Karpas-422 (cell line): ENCODE measurements at regions not wholly inside any gene's neighbourhood (a gene's known extent, or its start where the extent isn't known, plus 50 kb on each side); places are given as distances from the start of the nearest gene placed in this dataset.
A peak's percentile ranks its signal among the peaks of the same experiment; 100 is the strongest.
"Not testable (repeated sequence)": the region's sequence is repeated elsewhere in the genome, so short reads cannot be mapped to it uniquely, and the experiment has no call there.

ENCODE experiments used
- DNase-seq: peaks from one replicate; pipeline ENCODE4 v3.0.0-alpha.2; 2015
- H2AFZ ChIP-seq: fragments of 200-600 bp; sonication (generic); 2 replicates; pipeline ENCODE4 v1.6.1; 2014; ENCODE audit warnings: antibody characterized with exemption, low read length, mixed read lengths
- H3K27ac ChIP-seq: fragments of 200-600 bp; sonication (generic); 2 replicates; pipeline ENCODE4 v1.5.1; 2014; ENCODE audit warnings: mild to moderate bottlenecking, low read length, moderate library complexity
- H3K27me3 ChIP-seq: fragments of 200-600 bp; sonication (generic); 2 replicates; pipeline ENCODE4 v1.6.1; 2014; ENCODE audit warnings: low read length, mixed read lengths
- H3K36me3 ChIP-seq: fragments of 200-600 bp; sonication (generic); 2 replicates; pipeline ENCODE4 v1.6.1; 2014; ENCODE audit warnings: low read length, mixed read lengths; ENCODE audit not compliant: insufficient read depth
- H3K4me1 ChIP-seq: fragments of 200-600 bp; sonication (generic); 2 replicates; pipeline ENCODE4 v1.6.1; 2014; ENCODE audit warnings: mild to moderate bottlenecking, low read length, mixed read lengths
- H3K4me2 ChIP-seq: fragments of 200-600 bp; sonication (generic); 2 replicates; pipeline ENCODE4 v1.6.1; 2014; ENCODE audit warnings: low read length, low read depth, mild to moderate bottlenecking; ENCODE audit not compliant: poor library complexity, severe bottlenecking
- H3K4me3 ChIP-seq: fragments of 200-600 bp; sonication (generic); 2 replicates; pipeline ENCODE4 v1.5.1; 2014; ENCODE audit warnings: mild to moderate bottlenecking, antibody characterized with exemption, low read length, mixed read lengths
- H3K79me2 ChIP-seq: fragments of 200-600 bp; sonication (generic); 2 replicates; pipeline ENCODE4 v1.6.1; 2014; ENCODE audit warnings: mild to moderate bottlenecking, low read length, mixed read lengths
- H3K9ac ChIP-seq: fragments of 200-600 bp; sonication (generic); 2 replicates; pipeline ENCODE4 v1.6.0; 2014; ENCODE audit warnings: low read length
- H3K9me2 ChIP-seq: fragments of 200-600 bp; sonication (generic), shearing (Covaris generic); replicated peaks from 2 replicates; pipeline ENCODE4 v1.6.0; 2014; ENCODE audit warnings: mild to moderate bottlenecking, low read length, moderate library complexity; ENCODE audit not compliant: insufficient read depth
- H3K9me3 ChIP-seq: fragments of 300-700, 200-600 bp; sonication (generic); 2 replicates; pipeline ENCODE4 v1.6.1; 2014; ENCODE audit warnings: low read length, mixed read lengths
- H4K20me1 ChIP-seq: fragments of 200-600 bp; sonication (generic); 2 replicates; pipeline ENCODE4 v1.6.1; 2014; ENCODE audit warnings: mild to moderate bottlenecking, antibody characterized with exemption, low read length, low read depth; ENCODE audit not compliant: insufficient read depth

DNA sequence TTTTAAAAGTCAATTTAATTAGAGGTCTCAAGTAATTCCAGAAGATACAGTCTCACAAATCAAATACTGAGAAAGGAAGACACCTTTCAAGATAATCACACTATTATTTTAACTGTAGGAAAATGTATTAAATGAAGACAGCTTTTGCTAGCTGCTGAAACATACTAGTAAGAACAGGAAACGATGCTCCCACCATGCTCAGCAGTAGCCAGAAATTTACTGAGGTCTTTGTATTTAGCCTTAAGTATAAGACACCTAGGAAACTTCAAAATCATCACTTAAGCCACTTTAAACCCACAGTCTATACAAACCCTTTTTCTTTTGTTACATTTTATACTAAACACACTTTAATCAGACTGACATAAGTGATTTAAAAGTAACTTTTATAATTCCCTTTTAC is 72.7 kb upstream of the NPIPB12 start:
- not testable (repeated sequence) for H2AFZ ChIP-seq, H3K4me2 ChIP-seq, H3K36me3 ChIP-seq, H3K27me3 ChIP-seq, H3K4me3 ChIP-seq, H3K9me3 ChIP-seq, H3K9ac ChIP-seq, DNase-seq, H3K4me1 ChIP-seq, H3K9me2 ChIP-seq, H3K27ac ChIP-seq, H4K20me1 ChIP-seq
- peaks cover 67% of the 10 kb centered on the region for H3K79me2 ChIP-seq

DNA sequence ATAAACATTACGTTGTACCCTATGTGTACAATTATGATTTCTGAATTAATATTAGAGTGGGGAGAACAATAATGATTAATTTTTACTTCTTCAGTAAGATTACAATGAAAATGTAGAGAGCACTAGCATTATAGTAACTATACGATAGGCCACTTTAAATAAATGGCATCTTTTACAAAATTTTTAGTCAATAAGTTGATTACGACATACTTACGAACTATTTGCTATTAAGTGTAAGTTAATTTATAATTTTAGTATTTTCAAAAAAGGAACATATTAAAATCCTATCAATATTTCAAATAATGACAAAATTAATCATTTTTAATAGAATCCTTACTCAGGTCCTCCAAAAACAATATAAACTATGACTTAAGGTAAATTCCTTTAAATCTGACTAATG is 75.6 kb upstream of the NPIPB12 start:
- H4K20me1 ChIP-seq, H3K4me1 ChIP-seq, H3K9me3 ChIP-seq, H3K36me3 ChIP-seq, H3K27ac ChIP-seq, H3K9me2 ChIP-seq, H2AFZ ChIP-seq, H3K9ac ChIP-seq, H3K4me3 ChIP-seq, H3K4me2 ChIP-seq, H3K27me3 ChIP-seq, DNase-seq: not testable (repeated sequence)
- H3K79me2 ChIP-seq = peaks cover 73% of the 10 kb centered on the region

DNA sequence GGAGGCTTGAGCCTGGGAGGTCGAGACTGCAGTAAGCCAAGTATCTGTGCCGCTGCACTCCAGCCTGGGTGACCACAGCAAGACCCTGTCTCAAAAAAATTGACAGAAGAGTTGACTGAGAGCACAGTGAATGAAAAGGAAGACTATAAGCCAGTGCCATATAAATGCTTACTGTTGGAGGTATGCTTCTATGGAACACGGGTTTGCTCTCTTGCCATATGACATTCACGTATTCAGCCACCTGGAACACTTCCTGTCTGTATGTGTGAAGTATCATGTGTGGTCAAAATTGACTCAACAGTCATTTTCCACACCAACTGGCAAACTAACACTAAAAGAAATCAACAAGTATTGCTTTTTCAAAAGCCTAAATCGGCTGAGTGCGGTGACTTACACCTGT is 71.1 kb upstream of the SPN start:
- not testable (repeated sequence) for H3K9ac ChIP-seq, H2AFZ ChIP-seq, H3K27ac ChIP-seq, H3K9me2 ChIP-seq, H3K4me2 ChIP-seq, H3K27me3 ChIP-seq, H3K4me3 ChIP-seq, H3K9me3 ChIP-seq, H4K20me1 ChIP-seq, H3K36me3 ChIP-seq, DNase-seq
- H3K79me2 ChIP-seq = peaks cover 62% of the 10 kb centered on the region
- peaks cover 12% of the 10 kb centered on the region for H3K4me1 ChIP-seq

DNA sequence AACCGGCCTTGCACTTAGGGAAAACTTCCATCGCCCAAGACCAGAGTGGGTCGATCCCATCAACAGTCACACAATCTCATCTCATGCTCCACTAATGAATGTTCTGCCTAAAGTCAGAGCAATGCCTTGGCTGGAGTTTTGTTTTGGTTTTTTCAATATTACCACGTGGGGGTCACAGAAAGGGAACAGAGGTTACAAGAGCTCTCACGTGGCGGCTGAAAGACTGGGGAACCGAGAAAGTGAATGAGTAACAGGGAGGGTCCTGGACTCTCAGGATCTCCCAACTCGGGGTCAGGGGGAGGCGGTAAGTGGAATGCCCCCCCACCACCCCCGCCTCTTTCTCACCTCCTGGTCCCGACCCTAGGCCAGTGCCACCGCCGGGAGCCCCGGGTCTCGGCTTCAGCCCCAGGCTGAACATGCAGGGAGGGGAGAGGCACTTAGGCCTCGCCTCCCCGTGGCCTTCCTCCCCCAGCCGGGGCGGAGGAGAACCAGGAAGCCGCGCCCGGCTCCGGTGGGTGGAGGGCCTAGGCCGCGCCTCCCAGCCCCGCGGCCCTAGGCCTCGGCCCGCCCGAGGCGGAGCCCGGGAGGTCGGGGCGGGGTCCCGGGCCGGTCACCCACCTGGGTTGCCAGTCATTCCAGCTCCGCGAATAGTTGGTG is 68.7 kb upstream of the SPN start:
- DNase-seq = peak; percentile 73
- not testable (repeated sequence) for H3K36me3 ChIP-seq, H3K27me3 ChIP-seq, H2AFZ ChIP-seq, H3K9me3 ChIP-seq, H4K20me1 ChIP-seq, H3K9me2 ChIP-seq
- peak overlapping the region; percentile 69 for H3K4me3 ChIP-seq
- H3K79me2 ChIP-seq = peaks cover 54% of the 10 kb centered on the region
- H3K4me2 ChIP-seq = peak overlapping the region; percentile 72
- peak overlapping the region; percentile 76 for H3K9ac ChIP-seq
- peak overlapping the region; percentile 65 for H3K27ac ChIP-seq
- peaks cover 17% of the 10 kb centered on the region for H3K4me1 ChIP-seq

DNA sequence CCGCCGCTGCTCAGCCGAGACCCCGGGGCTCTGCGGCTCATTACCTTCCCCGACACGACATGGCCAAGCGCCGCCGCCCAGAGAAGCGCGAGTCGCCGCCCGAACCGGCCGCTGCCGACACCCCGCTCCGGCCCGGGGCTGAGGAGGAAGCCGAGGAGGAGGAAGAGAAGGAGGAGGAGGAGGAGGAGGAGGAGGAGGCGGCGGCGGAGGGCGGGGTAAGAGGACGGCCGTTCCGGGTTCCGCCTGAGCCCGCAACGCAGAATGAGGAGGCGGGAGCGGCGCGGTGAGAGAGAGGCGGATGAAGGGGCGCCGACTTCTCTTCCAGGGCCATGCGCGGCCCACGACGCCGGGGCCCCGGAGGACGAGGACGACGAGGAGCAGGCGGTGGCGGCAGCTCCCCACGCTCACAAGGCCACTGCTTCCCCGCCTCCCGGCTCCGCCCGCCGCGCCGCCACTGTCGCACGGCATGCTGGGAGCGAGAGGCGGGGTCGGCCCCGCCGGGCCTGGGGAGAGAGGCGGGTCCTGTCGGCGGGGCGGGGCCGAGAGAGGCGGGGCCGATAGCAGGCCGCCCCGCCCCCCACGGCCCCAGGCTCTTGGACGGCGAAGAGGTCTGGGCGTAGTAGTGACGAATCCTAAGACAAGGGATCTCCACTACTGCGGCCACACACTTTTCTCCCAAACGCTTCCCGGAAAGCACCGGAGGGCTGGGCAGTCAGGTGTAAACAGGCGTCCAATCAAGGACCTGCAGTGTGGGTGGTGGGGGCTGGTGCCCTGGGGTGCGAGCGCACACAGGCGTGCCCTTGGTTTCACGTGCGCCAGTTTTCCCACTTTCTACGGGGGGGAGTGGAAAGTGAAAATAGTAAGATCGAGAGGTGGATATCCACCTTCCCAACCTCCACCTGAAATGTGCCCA is 67.9 kb upstream of the SPN start:
- H3K4me3 ChIP-seq = peak overlapping the region; percentile 69; the same call in 1 of the 2 replicates
- peak overlapping the region; percentile 76 for H3K9ac ChIP-seq
- H2AFZ ChIP-seq, H3K9me2 ChIP-seq, H3K36me3 ChIP-seq, H4K20me1 ChIP-seq, H3K9me3 ChIP-seq, H3K27me3 ChIP-seq: not testable (repeated sequence)
- H3K4me1 ChIP-seq = peaks cover 25% of the 10 kb centered on the region
- H3K79me2 ChIP-seq = peaks cover 55% of the 10 kb centered on the region
- peak; percentile 92 for DNase-seq
- peak overlapping the region; percentile 65 for H3K27ac ChIP-seq
- H3K4me2 ChIP-seq = peak overlapping the region; percentile 72

DNA sequence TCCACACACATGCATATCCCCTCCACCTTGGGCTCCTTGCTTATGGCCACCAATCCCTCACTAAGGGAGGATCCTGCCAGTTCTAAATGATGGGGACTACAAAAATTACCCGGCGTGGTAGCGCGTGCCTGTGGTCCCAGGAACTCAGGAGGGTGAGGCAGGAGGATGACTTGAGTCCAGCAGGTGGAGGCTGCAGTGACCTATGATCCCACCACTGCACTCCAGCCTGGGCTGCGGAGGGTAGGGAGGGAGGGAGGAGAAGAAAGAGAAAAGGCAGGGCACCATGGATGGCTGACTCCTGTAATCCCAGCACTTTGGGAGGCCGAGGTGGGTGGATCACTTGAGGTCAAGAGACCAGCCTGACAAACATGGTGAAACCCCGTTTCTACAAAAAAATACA is 66.0 kb upstream of the SPN start:
- not testable (repeated sequence) for DNase-seq, H3K36me3 ChIP-seq, H3K4me3 ChIP-seq, H3K9ac ChIP-seq, H3K9me2 ChIP-seq, H2AFZ ChIP-seq, H3K9me3 ChIP-seq, H3K27ac ChIP-seq, H3K27me3 ChIP-seq, H4K20me1 ChIP-seq, H3K4me2 ChIP-seq
- Histone ChIP-seq H3K79me2 (peaks cover 54% of the 10 kb centered on the region), H3K4me1 (peaks cover 43% of the 10 kb centered on the region)

DNA sequence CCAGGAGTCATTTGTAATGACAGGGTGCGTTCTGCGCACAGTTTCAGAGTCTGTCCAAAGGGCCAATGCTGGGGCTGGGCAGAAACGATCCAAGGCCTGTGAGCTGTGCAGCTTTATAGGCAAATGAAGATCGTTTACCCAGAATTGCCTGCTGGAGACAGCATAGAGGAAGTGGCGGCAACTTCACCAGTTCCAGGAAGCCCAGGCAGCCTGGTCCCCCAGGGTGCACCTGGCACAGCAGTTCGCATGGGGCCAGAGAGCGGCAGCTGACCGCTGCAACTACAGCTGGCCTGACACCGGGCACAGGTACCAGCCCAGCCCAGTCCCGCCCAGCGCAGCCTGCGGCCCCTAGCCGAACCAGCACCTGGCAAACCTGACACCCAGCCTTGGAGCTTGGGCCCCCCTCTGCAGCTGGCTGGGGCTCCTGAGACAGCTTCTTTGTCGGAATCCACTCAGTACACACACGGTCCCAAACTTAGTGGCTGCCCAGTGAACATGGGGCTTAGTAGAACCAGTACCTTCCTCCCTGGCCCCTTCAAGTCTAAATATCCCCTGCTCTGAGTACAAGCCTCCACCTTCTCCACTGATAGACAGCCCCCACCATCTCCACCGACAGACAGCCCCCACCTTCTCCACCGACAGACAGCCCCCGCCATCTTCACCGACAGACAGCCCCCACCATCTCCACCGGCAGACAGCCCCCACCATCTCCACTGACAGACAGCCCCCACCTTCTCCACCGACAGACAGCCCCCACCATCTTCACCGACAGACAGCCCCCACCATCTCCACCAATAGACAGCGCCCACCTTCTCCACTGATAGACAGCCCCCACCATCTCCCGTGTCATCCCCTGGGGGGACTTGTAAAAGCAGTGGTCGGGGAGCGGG is 62.7 kb upstream of the SPN start:
- peaks cover 11% of the 10 kb centered on the region; the same call in 1 of the 2 replicates for H4K20me1 ChIP-seq
- peak overlapping the region; percentile 65 for H3K4me3 ChIP-seq
- H3K27me3 ChIP-seq, H2AFZ ChIP-seq, H3K36me3 ChIP-seq, H3K9me2 ChIP-seq, H3K9me3 ChIP-seq: not testable (repeated sequence)
- DNase-seq = peak; percentile 91
- peak overlapping the region; percentile 90 for H3K27ac ChIP-seq
- H3K4me1 ChIP-seq = peaks cover 56% of the 10 kb centered on the region
- peak overlapping the region; percentile 56 for H3K9ac ChIP-seq
- H3K79me2 ChIP-seq = peaks cover 61% of the 10 kb centered on the region
- peak overlapping the region; percentile 69 for H3K4me2 ChIP-seq

DNA sequence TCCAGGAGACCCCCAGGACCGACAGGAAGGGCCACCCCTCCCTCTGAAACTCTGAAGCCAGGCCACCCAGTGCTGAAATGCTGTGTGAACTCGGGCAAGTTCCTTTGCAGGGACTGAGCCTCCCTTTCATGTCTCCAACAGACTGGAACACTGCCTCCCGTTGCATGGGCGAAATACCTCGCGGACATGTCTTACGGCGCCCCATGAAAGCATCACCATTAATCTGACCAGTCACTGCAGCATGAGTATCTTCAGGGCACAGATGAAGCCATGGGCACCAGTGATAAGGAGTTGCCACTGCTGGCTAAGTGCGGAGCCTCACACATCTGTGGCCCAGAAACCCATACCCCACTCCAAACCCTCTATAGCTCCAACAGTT is 60.8 kb upstream of the SPN start:
- Histone ChIP-seq H3K9ac (peak overlapping the region; percentile 39; the same call in 1 of the 2 replicates), H3K27ac (peak overlapping the region; percentile 64), H3K79me2 (peaks cover 75% of the 10 kb centered on the region), H3K4me1 (peaks cover 64% of the 10 kb centered on the region), H3K4me2 (peak overlapping the region; percentile 69), H3K4me3 (peak overlapping the region; percentile 22; the same call in 1 of the 2 replicates), H4K20me1 (peaks cover 14% of the 10 kb centered on the region; the same call in 1 of the 2 replicates)
- H3K36me3 ChIP-seq, H3K27me3 ChIP-seq, H2AFZ ChIP-seq, H3K9me2 ChIP-seq, H3K9me3 ChIP-seq: not testable (repeated sequence)
- DNase-seq = peak; percentile 45
